H7 (cell line): ENCODE measurements at regions not wholly inside any gene's neighbourhood (a gene's known extent, or its start where the extent isn't known, plus 50 kb on each side); places are given as distances from the start of the nearest gene placed in this dataset.

Experiments used
- DNase-seq: peaks from one replicate; pipeline ENCODE4 v3.0.0; 2012
- H3K27me3 ChIP-seq: 2 replicates; pipeline ENCODE4 v1.6.0; 2011; ENCODE audit warnings: mild to moderate bottlenecking, low read length; ENCODE audit not compliant: control insufficient read depth, insufficient read depth
- H3K36me3 ChIP-seq: replicated peaks from 2 replicates; pipeline ENCODE4 v1.5.1; 2011; ENCODE audit warnings: low read length; ENCODE audit not compliant: control insufficient read depth, insufficient read depth
- H3K4me3 ChIP-seq: 2 replicates; pipeline ENCODE4 v1.5.1; 2011; ENCODE audit warnings: low read depth, mild to moderate bottlenecking, control low read depth, low read length, moderate library complexity; ENCODE audit not compliant: insufficient read depth

GRCh38 chr5:104965006-104965405 is 1402.4 kb upstream of the NUDT12 start:
- no peak for DNase-seq
- H3K4me3 ChIP-seq = no peak overlapping the region
- H3K36me3 ChIP-seq = no peaks in the 10 kb centered on the region
- no peaks in the 10 kb centered on the region for H3K27me3 ChIP-seq

DNA sequence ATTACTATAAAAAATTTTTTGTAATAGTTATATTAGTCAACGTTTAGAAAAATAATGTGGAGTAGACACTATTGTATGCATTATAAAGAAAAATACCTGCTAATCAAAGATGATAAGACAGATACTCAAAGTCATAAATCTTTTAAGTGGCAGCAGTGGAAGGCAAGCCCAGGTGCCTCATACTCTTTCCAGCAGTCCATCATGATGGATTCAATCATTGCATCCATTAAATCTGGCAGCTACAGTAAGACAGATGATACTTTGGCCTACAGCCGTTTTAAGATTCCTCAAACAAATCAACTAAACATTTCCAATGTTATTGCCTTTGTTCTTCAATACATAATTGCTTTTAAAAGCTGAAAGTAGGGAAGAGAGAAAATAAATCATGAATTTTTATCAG is 1392.9 kb upstream of the NUDT12 start:
- no peak for DNase-seq
- H3K27me3 ChIP-seq = no peaks in the 10 kb centered on the region
- no peak overlapping the region for H3K4me3 ChIP-seq
- H3K36me3 ChIP-seq = no peaks in the 10 kb centered on the region

DNA sequence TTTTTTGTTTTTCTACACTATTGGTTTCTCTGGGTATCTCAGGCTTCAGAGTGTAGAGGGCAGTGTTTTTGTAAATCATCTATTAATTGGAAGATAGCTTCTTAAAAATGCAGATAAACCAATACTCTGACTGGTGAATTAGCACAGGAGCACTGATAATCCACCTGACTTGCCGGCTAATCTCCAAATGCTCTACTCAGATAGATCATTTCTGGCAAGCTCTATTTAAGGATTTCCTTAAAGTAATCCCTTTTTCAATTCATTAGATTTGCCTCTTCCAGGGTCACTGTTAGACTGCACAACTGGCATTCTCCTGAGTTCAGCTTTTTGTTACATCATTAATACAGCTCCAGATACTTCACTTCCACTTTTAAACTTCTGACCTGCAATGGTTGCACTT is 1390.3 kb upstream of the NUDT12 start:
- Histone ChIP-seq H3K36me3 (no peaks in the 10 kb centered on the region), H3K4me3 (no peak overlapping the region), H3K27me3 (no peaks in the 10 kb centered on the region)
- no peak for DNase-seq

DNA sequence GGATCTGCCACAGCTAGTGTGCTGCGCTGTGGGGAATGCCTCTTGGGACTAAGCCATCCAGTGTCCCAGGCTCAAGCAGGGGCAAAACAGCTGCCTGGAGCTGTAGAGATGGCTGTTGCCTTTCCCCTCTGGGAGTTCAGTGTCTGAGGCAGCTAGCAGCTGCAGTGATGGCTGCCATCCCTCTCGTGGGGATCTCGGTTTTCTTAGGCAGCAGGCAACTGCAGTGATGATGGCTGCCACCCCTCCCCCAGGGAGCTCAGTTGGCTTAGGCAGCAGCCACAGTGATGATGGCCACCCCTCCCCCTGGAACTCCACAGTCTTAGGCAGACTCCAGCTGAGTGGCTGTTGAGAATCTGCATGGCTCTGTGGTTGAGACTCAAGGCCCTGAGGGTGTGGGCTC is 1389.2 kb upstream of the NUDT12 start:
- no peaks in the 10 kb centered on the region for H3K27me3 ChIP-seq
- no peak for DNase-seq
- no peak overlapping the region for H3K4me3 ChIP-seq
- H3K36me3 ChIP-seq = no peaks in the 10 kb centered on the region

- Histone ChIP-seq H3K4me3 (no peak overlapping the region), H3K36me3 (no peaks in the 10 kb centered on the region), H3K27me3 (no peaks in the 10 kb centered on the region)
- no peak for DNase-seq
These were observed 1384.5 kb upstream of the NUDT12 start for GRCh38 chr5:104947076-104947475.

DNA sequence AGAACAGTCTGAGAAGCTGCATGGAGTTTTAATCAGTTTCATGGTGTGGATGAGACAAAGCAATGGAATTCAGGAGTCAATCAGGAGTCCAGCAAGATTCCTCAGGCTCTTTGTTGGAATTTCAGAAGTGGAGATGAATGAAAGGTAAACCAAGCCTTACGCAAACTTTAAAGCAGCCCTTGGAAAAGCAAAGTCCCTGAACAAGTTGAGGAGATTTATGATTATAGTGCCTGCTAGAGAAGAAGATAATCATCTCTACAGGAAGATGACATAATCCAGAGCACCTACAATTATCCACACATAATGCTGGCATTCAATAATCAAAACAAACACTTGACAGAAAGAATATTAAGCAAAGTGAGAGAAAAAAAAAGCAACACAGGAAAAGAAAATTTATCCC is 1380.1 kb upstream of the NUDT12 start:
- Histone ChIP-seq H3K4me3 (no peak overlapping the region), H3K36me3 (no peaks in the 10 kb centered on the region), H3K27me3 (no peaks in the 10 kb centered on the region)
- DNase-seq = no peak

DNA sequence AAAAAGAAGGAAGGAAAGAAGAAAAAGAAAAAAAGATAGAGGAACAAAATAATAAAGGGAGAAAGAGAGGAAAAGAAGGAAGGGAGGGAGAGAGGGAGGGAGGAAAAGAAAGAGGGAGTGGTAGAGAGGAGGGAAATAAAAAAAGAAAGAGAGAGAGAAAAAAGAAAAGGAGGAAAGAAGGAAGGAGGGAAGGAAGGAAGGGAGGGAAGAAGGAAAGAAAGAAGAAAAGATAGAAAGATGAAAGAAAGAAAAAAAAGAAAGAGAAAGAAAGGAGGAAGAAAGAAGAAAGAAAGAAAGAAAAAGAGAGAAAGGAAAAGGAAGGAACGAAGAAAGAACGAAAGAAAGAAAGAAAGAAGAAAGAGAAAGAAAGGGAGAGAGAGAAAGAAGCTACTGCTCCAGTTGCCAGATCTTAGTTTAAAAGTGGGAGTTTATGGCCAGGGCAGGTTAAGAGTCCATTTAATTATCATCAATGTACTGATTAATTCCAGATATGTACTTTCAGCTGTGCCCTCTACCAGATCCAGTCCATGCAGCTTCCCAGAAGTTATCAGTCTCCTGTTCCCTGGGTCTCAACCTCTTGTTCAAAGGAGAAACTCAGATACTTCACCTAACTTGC is 1378.5 kb upstream of the NUDT12 start:
- no peak overlapping the region for H3K4me3 ChIP-seq
- H3K36me3 ChIP-seq = no peaks in the 10 kb centered on the region
- no peaks in the 10 kb centered on the region for H3K27me3 ChIP-seq
- no peak for DNase-seq

DNA sequence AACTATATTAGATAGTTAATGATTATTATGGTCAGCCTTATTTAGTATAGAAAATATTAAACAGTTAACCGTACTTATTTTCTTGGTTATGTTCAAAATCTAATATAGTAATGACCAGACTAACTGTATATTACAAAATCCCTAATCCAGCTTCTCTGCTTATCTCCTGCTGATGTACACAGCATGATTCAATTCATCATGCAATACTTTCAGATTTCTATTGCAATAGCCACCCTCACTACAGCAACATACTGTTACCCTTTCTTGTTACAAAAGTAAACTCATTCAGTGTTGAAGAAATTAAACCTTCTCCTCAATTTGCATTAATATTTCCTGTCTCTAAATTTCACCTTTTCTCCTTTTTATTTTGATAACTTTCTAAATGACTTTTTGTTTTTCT is 1375.0 kb upstream of the NUDT12 start:
- H3K36me3 ChIP-seq = no peaks in the 10 kb centered on the region
- no peak overlapping the region for H3K4me3 ChIP-seq
- H3K27me3 ChIP-seq = no peaks in the 10 kb centered on the region
- DNase-seq = no peak

GRCh38 chr5:104932431-104932830 is 1369.8 kb upstream of the NUDT12 start:
- no peaks in the 10 kb centered on the region for H3K36me3 ChIP-seq
- H3K4me3 ChIP-seq = no peak overlapping the region
- DNase-seq = no peak

DNA sequence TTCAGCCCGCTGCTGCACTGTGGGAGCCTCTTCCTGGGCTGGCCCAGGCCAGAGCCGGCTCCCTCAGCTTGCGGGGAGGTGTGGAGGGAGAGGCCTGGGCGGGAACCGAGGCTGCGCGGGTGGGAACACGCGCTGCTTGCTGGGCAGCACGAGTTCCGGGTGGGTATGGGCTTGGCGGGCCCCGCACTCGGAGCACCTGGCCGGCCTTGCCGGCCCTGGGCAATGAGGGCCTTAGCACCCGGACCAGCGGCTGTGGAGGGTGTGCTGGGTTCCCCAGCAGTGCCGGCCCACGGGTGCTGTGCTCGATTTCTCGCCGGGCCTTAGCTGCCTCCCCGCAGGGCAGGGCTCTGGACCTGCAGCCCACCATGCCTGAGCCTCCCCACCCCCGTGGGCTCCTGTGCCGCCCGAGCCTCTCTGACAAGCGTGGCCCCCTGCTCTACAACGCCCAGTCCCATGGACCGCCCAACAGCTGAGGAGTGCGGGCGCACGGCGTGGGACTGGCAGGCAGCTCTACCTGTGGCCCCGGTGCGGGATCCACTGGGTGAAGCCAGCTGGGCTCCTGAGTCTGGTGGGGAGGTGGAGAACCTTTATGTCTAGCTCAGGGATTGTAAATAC is 1366.4 kb upstream of the NUDT12 start:
- Histone ChIP-seq H3K4me3 (no peak overlapping the region), H3K36me3 (no peaks in the 10 kb centered on the region), H3K27me3 (no peaks in the 10 kb centered on the region)
- DNase-seq = no peak

More at GRCh38 chr5:104932431-104932830, 1369.8 kb upstream of the NUDT12 start:
- no peaks in the 10 kb centered on the region for H3K27me3 ChIP-seq

DNA sequence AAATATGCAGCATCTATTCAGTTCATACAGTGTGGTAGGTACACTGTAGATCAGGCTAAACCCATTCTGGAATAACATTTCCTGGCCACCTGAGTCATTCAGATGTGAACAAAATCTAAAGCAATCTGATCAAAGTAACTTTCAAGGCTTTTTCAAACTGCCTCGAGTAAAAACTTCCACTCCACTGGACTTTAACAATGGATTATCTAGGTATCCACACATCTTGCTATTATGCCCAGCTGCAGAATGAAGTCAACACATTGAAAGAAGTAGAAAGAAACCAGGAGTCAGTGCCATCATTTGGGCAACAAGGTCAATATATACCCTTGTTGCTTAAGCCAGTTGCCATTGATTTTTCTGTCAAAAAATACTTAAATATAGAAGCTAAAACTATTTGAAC is 1352.6 kb upstream of the NUDT12 start:
- H3K4me3 ChIP-seq = no peak overlapping the region
- H3K36me3 ChIP-seq = no peaks in the 10 kb centered on the region
- H3K27me3 ChIP-seq = no peaks in the 10 kb centered on the region
- DNase-seq = no peak

DNA sequence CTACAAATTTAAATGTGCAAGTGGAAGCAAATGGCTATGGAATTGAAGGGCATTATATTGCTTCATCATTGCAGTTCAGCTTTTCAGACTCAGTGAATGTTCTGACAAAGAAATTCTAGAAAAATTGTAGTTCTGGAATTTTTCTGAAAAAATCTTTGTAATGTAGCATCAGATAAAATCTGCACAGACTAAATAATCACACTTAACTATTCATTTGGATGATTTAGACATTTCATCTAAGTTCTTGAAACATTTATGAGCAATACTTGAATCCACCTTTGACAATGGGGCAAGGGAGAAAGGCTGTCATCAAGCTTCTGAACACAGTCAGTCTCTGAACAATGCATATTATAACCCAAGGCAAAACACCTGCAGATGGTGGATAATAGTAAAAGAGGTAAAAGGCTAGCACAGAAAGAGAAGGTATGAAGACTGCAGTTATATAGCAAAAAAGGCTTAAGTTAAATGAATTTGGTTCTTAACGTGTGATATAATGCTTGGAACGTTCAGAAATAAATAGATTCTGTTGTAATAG is 1352.0 kb upstream of the NUDT12 start:
- DNase-seq = no peak
- Histone ChIP-seq H3K4me3 (no peak overlapping the region), H3K27me3 (no peaks in the 10 kb centered on the region), H3K36me3 (no peaks in the 10 kb centered on the region)

DNA sequence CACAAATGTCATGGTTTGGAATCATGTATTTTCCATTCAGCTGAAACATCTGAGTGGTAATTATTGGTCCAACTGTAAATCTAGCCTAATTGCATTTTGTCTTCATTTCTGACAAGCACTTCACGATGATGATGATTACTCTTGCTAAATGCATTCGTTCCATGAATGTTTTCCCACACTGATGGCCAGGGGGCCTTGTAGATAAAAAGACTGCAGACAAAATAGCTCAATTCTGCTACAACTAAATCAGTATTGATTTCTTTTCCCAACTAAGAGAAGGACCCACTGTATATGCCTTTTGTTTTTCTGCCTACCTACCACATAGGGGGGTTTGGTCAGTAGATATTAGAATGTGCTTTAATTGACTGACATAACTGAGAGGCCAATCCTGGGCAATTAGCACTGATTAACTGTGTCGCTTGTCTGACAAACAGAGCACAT is 1351.3 kb upstream of the NUDT12 start:
- Histone ChIP-seq H3K4me3 (no peak overlapping the region), H3K36me3 (no peaks in the 10 kb centered on the region), H3K27me3 (no peaks in the 10 kb centered on the region)
- no peak for DNase-seq

GRCh38 chr5:104909803-104910202 is 1347.2 kb upstream of the NUDT12 start:
- no peaks in the 10 kb centered on the region for H3K27me3 ChIP-seq

GRCh38 chr5:104904561-104904960 is 1342.0 kb upstream of the NUDT12 start:
- no peak overlapping the region for H3K4me3 ChIP-seq
- no peak for DNase-seq
- H3K36me3 ChIP-seq = no peaks in the 10 kb centered on the region
- H3K27me3 ChIP-seq = no peaks in the 10 kb centered on the region

More at GRCh38 chr5:104909803-104910202, 1347.2 kb upstream of the NUDT12 start:
- DNase-seq = no peak
- no peaks in the 10 kb centered on the region for H3K36me3 ChIP-seq
- no peak overlapping the region for H3K4me3 ChIP-seq
